GOT3 (cell line): ENCODE measurements at regions not wholly inside any gene's neighbourhood (a gene's known extent, or its start where the extent isn't known, plus 50 kb on each side); places are given as distances from the start of the nearest gene placed in this dataset.

Experiments used
- DNase-seq: peaks from one replicate; lab custom pipeline; 2025; ENCODE audit warnings: mixed read lengths; lab: John Stamatoyannopoulos, UW

GRCh38 chr13:77379508-77379907 lies 52.6 kb upstream of the MYCBP2 start:
- no peak for DNase-seq

- DNase-seq = no peak
Measured at GRCh38 chr13:77378662-77379061, 51.8 kb upstream of the MYCBP2 start.

- DNase-seq = no peak
Measured at GRCh38 chr13:77377016-77377415, 50.1 kb upstream of the MYCBP2 start.
